Brain microvascular endothelial cell (primary cell): ENCODE measurements at regions not wholly inside any gene's neighbourhood (a gene's known extent, or its start where the extent isn't known, plus 50 kb on each side); places are given as distances from the start of the nearest gene placed in this dataset.

Experiments
- DNase-seq: peaks from one replicate; pipeline ENCODE4 v3.0.0-alpha.2; 2020
- H3K27ac ChIP-seq: fragments of 250-450 bp; sonication (Bioruptor Pico); 2 replicates; pipeline ENCODE4 v1.5.1; 2020; ENCODE audit warnings: mild to moderate bottlenecking, moderate library complexity
- H3K27me3 ChIP-seq: fragments of 250-450 bp; sonication (Bioruptor Pico); replicated peaks from 2 replicates; pipeline ENCODE4 v1.5.1; 2020; ENCODE audit warnings: mild to moderate bottlenecking
- H3K36me3 ChIP-seq: fragments of 250-450 bp; sonication (Bioruptor Pico); replicated peaks from 2 replicates; pipeline ENCODE4 v1.5.1; 2020; ENCODE audit warnings: mild to moderate bottlenecking
- H3K4me3 ChIP-seq: 2 replicates; pipeline ENCODE4 v1.5.1; 2011; ENCODE audit warnings: low read depth, mild to moderate bottlenecking, control low read depth, low read length, moderate library complexity
- CTCF ChIP-seq: IDR thresholded peaks from 2 replicates; pipeline ENCODE4 v1.5.1; 2011; ENCODE audit warnings: low read depth, mild to moderate bottlenecking, moderate library complexity, low read length, control low read depth, inconsistent platforms; ENCODE audit errors: missing control alignments
- in situ Hi-C: cut with HindIII; loops from 2 replicates; pipeline ENCODE4 v1.10.0; 2017; ENCODE audit warnings: low sequenced_read_pairs, low pct_ligation_motif_present

GRCh38 chr5:53219610-53220009 lies 110.1 kb upstream of the MOCS2 start:
- no peak for DNase-seq
- in situ Hi-C loops = no loop called here
- Histone ChIP-seq H3K36me3 (no peaks in the 10 kb centered on the region), H3K27ac (no peak overlapping the region), H3K4me3 (no peak overlapping the region), H3K27me3 (no peaks in the 10 kb centered on the region)
- TF ChIP-seq CTCF = no peak

GRCh38 chr5:53233645-53234405 lies 124.3 kb upstream of the MOCS2 start:
- no peak overlapping the region for H3K27ac ChIP-seq
- in situ Hi-C loops = no loop called here
- DNase-seq = no peak
- no peaks in the 10 kb centered on the region for H3K36me3 ChIP-seq
- TF ChIP-seq CTCF = no peak
- H3K27me3 ChIP-seq = no peaks in the 10 kb centered on the region
- H3K4me3 ChIP-seq = no peak overlapping the region

GRCh38 chr5:53236683-53237082 lies 127.1 kb upstream of the MOCS2 start:
- no peak for TF ChIP-seq CTCF
- no peaks in the 10 kb centered on the region for H3K27me3 ChIP-seq
- H3K36me3 ChIP-seq = no peaks in the 10 kb centered on the region
- no peak overlapping the region for H3K27ac ChIP-seq
- no peak for DNase-seq
- in situ Hi-C loops = no loop called here
- no peak overlapping the region for H3K4me3 ChIP-seq

GRCh38 chr5:53237876-53238275 lies 128.3 kb upstream of the MOCS2 start:
- Histone ChIP-seq H3K4me3 (no peak overlapping the region), H3K27me3 (no peaks in the 10 kb centered on the region), H3K27ac (no peak overlapping the region), H3K36me3 (no peaks in the 10 kb centered on the region)
- DNase-seq = no peak
- in situ Hi-C loops = no loop called here
- no peak for TF ChIP-seq CTCF

- no peak for TF ChIP-seq CTCF
These were observed 129.9 kb upstream of the MOCS2 start for GRCh38 chr5:53239301-53239990.

More at GRCh38 chr5:53239301-53239990, 129.9 kb upstream of the MOCS2 start:
- no peak overlapping the region for H3K4me3 ChIP-seq
- DNase-seq = no peak
- H3K27me3 ChIP-seq = no peaks in the 10 kb centered on the region
- no peaks in the 10 kb centered on the region for H3K36me3 ChIP-seq
- in situ Hi-C loops = no loop called here
- no peak overlapping the region for H3K27ac ChIP-seq
